HuH-7.5 (cell line): ENCODE measurements at regions not wholly inside any gene's neighbourhood (a gene's known extent, or its start where the extent isn't known, plus 50 kb on each side); places are given as distances from the start of the nearest gene placed in this dataset.

Source experiments
- DNase-seq: peaks from one replicate; pipeline ENCODE4 v3.0.0; 2011; ENCODE audit warnings: low spot score

DNA sequence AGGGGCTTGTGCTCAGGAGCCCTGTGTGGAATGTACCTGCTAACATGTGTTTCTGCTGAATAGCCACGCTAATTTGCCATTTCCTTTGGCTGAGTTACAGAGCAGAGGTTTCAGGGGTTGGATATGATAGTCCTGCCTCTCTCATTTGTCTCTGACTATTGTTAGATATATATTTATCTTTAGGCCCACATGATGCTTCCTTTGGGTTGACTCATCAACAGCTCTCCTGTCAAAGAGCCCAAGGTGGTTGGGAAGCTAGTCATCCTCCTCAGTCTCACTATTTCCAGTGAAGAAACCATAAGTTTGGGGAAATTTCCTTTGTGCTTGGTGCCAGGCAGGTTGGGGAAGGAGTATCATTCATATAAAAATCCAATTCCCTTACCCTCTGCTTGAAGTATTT lies 1194.6 kb downstream of the ZPLD1 start:
- DNase-seq, result no peak

DNA sequence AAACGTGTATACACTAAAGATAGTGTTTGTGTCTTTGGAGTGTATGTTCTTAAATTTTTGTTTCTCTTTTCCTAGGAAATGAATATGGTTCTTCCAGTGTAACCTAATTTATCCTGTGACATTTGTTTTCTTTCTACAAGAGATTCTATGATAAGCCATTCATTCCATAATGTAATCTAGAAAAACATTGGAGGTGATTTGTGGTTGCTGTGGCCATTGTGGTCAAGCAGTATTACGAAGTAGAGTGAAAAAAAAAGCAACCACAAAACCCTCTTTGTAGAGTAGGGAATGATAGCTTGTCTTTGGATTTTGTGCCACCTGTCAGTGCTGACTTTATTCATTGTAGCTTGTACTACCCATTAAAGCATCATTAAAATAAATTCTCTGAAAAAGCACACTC lies 1209.6 kb downstream of the ZPLD1 start:
- DNase-seq, result no peak

DNA sequence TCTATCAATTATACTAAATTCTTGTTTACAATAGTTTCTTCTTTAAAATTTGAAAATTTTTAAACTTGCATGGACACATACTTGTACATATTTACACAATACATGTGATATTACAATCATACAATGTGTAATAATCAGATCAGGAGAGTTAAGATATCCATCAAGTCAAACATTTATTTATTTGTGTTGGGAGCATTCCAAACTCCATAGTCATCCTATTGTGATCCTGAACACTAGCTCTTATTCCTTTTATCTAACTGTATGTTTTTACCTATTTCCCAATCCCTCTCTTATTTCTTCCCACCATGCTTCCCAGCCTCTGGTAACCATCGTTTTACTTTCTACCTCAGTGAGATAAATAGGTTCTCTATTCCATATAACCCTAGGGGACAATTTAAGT lies 1219.2 kb downstream of the ZPLD1 start:
- no peak for DNase-seq

DNA sequence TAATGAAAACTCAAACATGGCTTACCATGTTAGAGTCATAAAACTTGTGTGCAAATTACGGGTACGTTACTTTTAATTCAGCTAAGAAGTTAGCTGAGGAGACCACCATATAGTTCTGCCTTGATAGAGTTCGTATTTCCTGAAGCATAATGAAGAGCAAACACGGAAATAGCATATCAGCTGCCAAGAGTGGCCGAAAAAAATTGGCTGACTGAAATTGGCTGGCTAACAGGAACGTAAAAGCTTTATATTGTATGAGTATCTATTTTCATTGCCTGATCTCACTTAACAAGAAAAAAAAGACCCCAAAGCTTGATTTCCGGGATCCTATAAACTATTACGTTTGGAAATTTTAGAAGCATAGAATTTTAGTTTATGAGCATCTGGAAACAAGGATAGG lies 1222.9 kb downstream of the ZPLD1 start:
- no peak for DNase-seq

DNA sequence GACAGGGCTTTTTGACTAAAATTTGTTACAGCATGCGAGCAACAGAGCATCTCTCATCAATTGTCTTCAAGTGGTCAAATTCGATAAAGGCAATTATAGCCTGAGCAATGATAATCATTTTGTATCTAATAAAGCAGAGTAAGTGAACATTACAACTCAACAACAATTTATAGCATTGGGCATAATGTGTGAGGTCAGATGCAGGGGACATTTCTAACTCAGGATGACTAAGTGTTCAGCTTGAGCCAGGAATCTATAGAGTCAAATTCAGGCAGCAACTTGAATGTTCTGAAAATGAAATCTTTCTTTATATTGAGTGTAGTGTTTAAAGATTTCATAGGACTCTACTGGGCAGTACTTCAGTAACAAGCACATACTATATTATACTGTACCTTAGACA lies 1226.0 kb downstream of the ZPLD1 start:
- DNase-seq, result no peak

DNA sequence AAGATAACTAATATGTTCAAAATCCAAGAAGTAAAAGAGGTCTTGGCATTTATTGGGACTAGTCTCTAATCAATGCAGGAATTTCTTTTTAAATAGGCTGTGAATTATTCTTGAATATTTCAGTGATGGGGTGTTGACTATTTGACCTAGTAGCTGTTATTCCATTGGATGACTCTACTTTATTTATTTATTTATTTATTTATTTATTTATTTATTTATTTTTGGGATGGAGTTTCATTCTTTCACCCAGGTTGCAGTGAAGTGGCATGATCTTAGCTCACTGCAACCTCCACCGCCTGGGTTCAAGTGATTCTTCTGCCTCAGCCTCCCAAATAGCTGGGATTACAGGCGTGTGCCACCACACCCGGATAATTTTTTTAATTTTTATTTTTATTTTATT lies 1227.8 kb downstream of the ZPLD1 start:
- no peak for DNase-seq

DNA sequence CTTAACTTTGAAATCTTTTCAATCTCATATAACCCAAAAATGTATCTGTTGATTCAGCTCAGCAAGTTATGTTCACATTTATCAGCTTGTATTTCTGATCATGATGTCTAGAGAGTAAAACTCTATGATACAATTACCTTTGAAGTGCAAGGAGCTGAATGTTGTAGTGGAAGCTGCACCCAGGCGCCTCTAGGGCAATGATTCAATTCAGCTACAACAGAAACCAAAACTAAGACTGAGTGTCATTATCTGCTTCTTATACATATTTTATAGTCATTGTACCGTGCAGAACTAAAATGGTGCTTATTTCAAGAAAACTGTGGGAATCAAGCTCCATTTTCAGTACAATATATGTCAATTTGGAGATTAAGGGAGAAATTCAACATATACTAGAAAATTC lies 1237.5 kb downstream of the ZPLD1 start:
- DNase-seq, result no peak

DNA sequence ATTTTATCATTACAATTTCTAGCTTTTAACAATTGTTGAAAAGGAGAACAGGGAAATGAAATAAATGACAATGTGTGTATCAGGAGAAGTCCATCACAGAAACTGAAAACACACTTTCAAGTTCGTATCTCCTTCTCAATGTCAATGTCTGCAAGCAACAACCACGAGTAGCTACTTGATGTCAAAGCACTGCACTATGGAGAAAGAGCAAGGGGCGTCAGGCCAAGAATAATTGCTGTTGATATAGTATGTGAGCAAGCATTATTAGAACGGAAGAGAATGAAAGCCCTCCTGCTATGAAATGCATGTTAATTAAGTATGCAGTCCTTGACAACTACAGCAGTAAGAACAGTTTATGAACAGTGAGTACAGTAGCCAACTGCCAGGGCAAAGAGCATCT lies 1250.1 kb downstream of the ZPLD1 start:
- no peak for DNase-seq

DNA sequence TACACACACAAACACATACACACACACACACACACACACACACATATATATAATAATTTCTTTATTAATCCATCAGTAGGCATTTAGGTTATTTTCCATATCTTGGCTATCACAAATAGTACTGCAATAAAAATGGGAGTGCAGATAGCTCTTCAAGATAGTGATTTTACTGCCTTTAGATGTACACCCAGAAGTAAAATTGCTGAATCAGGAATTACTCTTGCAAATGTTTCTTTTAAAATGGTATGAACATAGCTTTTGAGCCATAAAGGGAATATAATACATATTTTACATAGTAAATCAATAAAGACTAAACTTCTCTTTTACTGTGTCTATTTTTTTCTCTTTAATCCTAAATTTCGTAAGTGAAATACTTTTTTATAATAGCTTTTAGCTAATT lies 1251.1 kb downstream of the ZPLD1 start:
- no peak for DNase-seq

DNA sequence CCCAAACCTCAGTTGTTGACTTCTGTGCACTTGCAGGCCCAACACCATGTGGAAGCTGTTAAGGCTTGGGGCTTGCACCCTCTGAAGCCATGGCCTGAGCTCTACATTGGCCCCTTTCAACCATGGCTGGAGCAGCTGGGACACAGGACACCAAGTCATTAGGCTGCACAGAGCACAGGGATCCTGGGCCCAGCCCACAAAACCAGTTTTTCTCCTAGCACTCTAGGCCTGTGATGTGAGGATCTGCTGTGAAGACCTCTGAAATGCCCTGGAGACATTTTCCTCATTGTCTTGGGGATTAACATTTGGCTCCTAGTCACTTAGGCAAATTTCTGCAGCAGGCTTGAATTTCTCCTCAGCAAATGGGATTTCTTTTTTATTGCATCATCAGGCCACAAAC lies 1255.7 kb downstream of the ZPLD1 start:
- DNase-seq, result no peak

DNA sequence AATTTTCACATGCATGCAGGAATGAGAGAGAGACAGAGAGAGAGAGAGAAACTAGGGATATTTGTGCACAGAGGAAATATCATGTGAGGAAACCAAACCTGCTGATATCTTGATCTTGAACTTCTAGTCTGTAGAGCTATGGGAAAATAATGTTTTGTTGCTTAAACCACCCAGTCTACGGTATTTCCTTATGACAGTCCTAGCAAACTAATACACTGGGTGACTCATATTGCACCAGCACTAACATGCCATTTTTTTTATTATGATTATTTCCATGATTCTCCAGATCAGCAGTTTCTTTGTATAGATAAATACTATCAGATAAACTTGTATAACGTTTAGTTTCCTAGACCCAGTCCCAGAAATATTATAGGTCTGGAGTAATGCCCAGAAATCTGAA lies 1259.0 kb downstream of the ZPLD1 start:
- DNase-seq, result no peak

DNA sequence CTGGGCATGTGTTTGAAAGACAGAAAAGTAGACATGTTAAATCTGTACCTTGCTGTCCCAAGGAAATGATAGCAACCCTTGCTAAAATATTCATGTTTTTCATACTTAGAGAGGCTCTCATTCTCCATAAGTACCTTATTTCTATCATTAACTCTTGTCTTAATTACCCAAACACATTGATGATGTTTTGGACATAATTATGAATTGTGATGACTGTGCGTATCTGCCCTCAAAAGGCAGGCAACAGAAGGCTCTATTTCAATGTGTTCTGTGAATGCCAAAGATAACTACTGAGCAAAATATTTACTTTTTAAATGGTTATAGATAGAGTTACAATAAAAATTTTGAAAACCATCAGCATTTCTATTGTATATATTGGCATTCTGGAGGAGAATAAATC lies 1263.8 kb downstream of the ZPLD1 start:
- no peak for DNase-seq

DNA sequence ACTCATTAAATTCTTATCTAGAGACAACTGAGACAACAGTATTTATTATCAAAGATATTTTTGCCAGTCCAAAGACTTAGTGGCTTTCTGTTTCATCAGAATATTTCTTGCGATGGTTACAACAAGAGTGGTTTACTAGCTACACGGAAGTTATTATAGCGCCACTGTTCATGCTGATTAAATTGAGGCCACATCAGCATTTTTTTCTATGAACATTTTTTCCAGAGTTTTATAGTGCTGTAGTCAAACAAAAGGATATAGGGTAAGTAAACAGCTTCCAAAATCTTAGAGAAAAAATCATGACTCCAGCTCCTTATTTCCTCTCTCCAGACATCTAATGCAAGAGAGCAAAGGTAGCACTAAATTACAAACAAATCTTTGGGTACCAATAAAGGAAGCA lies 1264.4 kb downstream of the ZPLD1 start:
- no peak for DNase-seq

DNA sequence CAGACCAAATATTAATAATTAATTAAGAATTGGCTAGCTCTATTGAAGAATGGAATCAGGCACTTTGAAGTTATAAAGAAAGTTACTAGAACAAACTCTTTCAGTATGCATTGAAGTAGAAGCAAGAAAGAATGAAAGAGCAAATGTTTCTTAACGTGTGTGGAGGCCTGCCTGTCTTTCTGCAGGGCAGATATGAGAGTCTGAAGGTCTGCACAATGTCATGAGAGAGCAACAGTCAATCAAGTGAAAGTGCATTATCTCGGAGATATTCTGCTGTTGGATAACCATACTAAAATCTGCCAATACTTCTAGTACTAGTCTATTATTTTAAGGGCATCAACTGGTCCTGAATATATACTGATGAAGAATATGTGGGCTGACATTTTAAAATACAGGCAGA lies 1270.8 kb downstream of the ZPLD1 start:
- DNase-seq, result no peak

DNA sequence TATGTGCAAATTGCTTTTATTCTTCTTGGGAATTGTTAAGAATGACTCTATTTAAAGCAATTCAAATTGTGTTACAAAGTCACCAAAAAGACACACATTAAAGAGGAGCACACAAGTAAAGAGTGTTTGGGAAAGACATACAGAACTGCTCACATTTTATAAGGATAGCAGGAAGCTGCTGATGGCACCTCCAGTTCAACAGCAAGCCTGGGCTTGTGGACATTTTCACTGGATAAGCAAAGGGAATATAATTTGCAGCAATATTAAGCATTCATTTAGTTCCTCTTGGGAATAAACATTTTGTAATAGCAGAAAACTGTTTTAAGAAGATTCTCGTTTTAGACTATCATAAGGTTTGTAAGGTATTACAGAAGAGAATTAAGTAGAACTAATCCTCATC lies 1271.9 kb downstream of the ZPLD1 start:
- DNase-seq, result no peak

DNA sequence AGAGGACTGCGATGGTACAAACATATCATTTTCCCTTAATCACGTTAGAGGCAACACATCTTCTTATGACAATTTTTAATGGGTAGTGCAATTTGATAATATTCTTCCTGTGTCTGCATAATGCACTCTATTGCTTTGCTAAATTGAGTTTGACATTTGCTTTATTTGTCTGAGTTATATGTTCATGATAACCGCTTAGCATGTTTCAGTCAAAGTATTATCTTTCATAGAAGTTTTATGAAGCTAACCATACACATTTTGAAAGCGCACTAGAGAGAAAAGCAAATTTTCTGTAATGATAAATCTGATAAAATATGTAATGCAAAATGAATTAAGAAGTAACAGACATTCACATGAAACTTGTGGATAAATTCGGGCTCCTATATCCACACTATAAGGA lies 1276.9 kb downstream of the ZPLD1 start:
- no peak for DNase-seq

DNA sequence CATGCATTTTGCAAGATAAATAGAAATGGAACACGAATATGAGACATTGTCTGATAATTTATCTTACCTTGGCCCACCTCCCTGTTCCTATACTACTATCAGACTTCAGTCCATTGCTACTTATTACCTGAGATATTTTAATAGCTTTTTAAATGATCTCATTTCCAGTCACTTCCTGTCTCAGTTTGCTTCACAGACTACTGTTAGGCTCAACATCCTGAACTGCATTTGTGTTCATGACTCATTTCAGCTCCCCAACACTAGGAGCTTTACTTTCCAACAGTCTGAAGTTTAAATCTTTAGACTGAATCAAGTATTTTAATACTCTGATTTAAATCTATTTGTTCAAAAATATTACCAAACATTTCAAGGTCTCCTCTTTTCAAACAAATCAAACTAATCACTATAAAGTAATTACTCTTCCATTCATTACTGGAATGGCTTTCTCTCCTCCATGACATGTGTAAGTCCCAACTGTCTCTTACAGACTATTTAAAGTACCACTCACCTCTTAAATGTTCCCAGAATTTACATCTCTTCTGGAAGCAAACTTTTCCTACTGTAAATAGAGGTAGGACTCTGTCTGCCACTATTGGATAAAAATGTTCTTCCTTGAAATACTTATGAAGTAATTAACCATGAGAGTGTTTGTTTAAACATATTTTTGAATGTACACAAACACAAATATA lies 1277.6 kb downstream of the ZPLD1 start:
- no peak for DNase-seq

DNA sequence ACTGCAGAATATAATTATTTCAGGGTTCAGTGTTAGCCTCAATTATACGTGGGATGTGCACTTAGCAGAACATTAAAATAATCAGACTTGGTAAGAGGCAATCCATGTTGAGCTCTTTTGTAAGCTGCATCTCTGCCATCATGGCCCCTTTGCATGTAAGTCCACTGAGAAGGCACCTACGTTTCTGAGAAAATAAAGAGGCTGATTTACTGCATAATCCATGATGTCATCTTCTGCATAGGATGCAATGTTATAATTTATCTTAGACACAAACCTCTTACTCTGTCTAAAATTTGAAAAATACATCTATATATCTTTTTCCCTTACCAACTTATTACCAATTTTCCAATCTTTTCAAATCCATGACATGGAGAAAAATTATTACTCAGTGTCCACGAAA lies 1294.7 kb downstream of the ZPLD1 start:
- no peak for DNase-seq

DNA sequence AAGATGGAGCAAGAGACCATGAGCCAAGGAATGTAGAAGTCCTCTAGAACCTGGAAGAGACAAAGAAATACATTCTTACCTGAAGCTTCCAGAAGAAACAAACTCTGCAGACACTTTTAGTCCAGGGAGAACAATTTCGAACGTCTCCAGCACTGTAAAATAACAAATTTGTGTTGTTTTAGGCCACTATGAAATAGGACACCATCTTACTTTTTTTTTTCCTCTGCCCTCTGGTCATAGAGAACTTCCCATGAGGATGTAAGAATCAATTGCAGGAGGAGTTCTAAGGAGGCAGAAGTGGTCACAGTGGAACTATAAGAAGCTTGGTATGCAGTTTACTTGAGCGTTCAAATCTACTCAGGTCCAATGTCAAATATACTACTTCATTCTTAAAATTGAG lies 1295.9 kb downstream of the ZPLD1 start:
- no peak for DNase-seq

DNA sequence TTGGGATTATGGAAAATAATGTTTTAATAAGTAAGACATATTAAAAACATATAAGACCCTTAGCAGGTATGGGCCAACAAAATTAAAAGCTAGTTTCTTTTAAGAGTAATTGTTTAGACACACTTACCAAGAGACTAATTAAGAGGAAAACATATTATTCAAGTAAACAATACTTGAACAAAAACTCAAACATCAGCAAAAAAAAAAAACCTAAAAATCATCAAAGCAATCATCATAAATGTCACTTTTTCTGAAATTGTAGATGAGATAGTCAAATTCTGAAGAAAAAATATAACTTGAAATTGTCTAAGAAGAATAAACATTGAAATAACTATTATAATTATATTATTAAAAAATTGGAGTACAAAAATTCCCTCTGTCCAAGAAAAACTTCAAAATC lies 1318.2 kb downstream of the ZPLD1 start:
- no peak for DNase-seq

DNA sequence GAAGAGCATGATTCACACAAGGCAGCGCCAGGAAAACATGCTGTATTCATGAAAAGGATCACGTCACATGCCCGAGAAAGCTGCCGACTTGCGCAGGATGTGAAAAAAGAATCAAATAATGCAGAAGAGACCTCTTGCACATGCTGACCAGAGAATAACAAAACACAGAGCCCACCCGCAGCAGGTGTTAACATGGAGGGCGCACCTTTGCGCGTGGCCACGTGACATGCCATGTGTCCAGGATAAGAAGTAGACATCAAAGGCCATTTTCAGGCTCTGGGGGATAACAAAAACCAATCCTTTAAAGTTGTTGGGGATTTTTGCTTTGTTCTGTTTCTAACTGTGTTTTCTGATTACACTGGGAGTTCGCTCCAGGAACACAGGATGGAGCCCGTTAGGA lies 1332.8 kb downstream of the ZPLD1 start:
- no peak for DNase-seq

DNA sequence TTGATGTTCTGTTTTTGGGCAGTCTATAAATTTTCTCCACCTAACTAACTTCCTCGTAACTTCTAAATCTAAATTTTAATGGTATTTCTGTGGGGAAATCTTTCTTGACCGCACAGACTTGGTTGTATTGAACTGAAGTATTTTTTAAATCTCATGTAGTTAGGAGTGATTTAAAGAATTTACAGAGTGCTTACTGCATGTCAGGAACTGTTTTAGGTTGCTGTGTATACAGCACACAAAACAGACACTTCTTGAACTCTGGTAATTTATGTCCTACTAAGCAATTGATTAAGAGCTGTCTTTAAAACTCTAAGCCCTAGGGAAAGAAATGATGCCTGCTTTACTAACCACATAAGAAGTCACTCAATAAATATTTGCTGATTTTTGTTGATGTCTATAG lies 1350.2 kb downstream of the ZPLD1 start:
- no peak for DNase-seq

DNA sequence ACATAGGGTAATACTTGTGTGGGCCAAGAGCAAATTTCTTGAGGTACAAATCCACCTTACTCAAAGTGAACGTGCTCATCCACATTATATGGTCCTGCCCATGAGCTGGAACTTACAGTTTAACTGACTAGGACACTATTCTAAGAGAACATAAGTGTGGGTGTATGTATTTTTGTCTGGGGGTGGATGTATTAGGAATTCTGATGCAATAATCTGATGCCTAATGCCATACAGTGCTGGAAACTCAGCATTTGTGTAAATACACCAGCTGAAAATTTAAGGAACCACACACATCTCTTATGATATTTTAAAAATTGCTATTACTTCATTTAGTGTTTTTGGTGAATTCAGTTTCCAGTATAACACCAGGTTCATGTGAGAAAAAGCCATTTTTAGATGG lies 1350.7 kb downstream of the ZPLD1 start:
- no peak for DNase-seq

DNA sequence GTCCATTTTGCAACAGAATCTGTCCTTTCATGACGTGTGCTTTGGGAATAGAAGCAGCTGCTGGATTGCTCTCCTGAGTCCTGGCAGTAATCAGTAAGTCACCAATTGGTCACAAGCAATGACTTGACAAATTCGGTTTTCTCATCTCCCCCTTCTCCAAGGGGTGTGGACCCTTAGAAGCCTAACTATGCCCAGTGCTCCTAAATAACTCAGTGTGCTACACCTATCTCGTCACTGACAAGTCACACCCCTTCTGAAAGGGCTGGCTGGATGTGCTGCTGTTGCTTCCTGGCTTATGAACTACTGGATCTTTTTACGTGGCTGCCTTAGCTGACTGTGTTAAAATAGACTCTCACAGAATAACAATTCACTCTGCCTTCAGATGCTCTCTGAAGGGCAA lies 1351.5 kb downstream of the ZPLD1 start:
- DNase-seq, result no peak
